H1 (cell line): ENCODE measurements at regions not wholly inside any gene's neighbourhood (a gene's known extent, or its start where the extent isn't known, plus 50 kb on each side); places are given as distances from the start of the nearest gene placed in this dataset.

Source experiments
- ASH2L ChIP-seq: fragments of 200-600, 300-600 bp; sonication (generic); IDR thresholded peaks from one replicate; pipeline ENCODE4 v1.7.1; 2017; ENCODE audit warnings: low read length
- BCL11A ChIP-seq, 2 experiments: IDR thresholded peaks; one replicate each; pipeline ENCODE4 v1.6.1; 2011; ENCODE audit warnings: low read depth in 2 of 2, low read length in 2 of 2, mild to moderate bottlenecking in 2 of 2
- E2F6 ChIP-seq: IDR thresholded peaks from 2 replicates; pipeline ENCODE4 v1.6.1; 2012; ENCODE audit warnings: inconsistent platforms
- PHF8 ChIP-seq: fragments of 200-600 bp; sonication (generic); conservative IDR thresholded peaks from 2 replicates; pipeline ENCODE4 v1.7.1; 2012; ENCODE audit warnings: low read depth, mild to moderate bottlenecking, inconsistent platforms, low read length, moderate library complexity
- RAD21 ChIP-seq, 2 experiments: IDR thresholded peaks in 1 of 2; conservative IDR thresholded peaks in 1 of 2; 2 replicates each; pipeline ENCODE4 v1.6.1; 2011; ENCODE audit warnings: low read depth in 2 of 2, low read length in 2 of 2, improper control_type of control experiment in 1 of 2, inconsistent platforms in 1 of 2, mild to moderate bottlenecking in 1 of 2, moderate library complexity in 1 of 2
- RBBP5 ChIP-seq: IDR thresholded peaks from 2 replicates; pipeline ENCODE4 v1.7.1; 2012; ENCODE audit warnings: low read depth, mild to moderate bottlenecking, inconsistent platforms, low read length, moderate library complexity, borderline replicate concordance
- SP2 ChIP-seq: IDR thresholded peaks from 2 replicates; pipeline ENCODE4 v1.6.1; 2012; ENCODE audit warnings: mild to moderate bottlenecking, low read length, inconsistent platforms

DNA sequence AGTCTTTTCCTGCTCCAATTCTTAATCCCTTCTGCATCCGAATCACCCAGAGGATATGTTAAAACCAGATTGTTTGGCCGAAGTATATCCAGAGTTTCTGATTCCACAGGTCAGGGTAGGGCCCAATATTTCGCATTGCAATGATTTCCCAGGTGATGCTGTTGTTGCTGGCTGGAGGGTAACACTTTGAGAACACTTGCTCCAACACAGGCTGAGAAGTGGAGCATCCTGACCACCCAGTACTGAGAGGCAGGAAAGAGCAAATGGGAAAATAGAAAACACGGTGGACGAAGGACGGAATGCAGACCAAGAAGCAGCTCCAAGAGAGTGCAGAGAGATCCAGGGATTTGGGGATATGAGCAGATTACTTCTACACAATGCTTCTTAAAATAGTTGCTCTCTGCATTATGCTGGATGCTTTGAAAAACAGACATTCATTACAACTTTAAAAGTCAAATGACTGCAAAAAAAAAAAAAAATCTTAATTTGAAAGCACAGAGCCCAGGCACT is 362.2 kb upstream of the SLC14A2 start (continued):
- TF ChIP-seq PHF8 (no peak), SP2 (no peak), ASH2L (no peak), RBBP5 (no peak), BCL11A (IDR thresholded peaks at IDR 0.05; ENCODE audit: low read depth in 2 of 2, low read length in 2 of 2) (no peak), E2F6 (no peak), RAD21 (IDR thresholded peaks at IDR 0.05 in 1 of 2, conservative IDR thresholded peaks at IDR 0.05 in 1 of 2; ENCODE audit: low read depth in 2 of 2, low read length in 2 of 2) (no peak)
- TF ChIP-seq, all 59 proteins: peak for 0
